Keratinocyte (primary cell): ENCODE measurements at regions not wholly inside any gene's neighbourhood (a gene's known extent, or its start where the extent isn't known, plus 50 kb on each side); places are given as distances from the start of the nearest gene placed in this dataset.

Experiments
- EZH2 ChIP-seq: IDR thresholded peaks from one replicate; pipeline ENCODE4 v1.6.1; 2012; ENCODE audit warnings: inconsistent platforms, mild to moderate bottlenecking, low read length, moderate library complexity
- TF ChIP-seq, protein P1 (sequence below), 3 experiments: IDR thresholded peaks in 1 of 3; conservative IDR thresholded peaks in 1 of 3; optimal IDR thresholded peaks in 1 of 3; 2 replicates in 2 of 3; 3 replicates in 1 of 3; pipeline versions ENCODE3 to v1.5.1; 2011; ENCODE audit warnings: low read length in 3 of 3, mild to moderate bottlenecking in 3 of 3, moderate library complexity in 2 of 3, control low read depth in 1 of 3, inconsistent platforms in 1 of 3; ENCODE audit not compliant: insufficient read depth in 2 of 3; ENCODE audit errors: extremely low read depth in 1 of 3

- TF ChIP-seq, protein P1, sequence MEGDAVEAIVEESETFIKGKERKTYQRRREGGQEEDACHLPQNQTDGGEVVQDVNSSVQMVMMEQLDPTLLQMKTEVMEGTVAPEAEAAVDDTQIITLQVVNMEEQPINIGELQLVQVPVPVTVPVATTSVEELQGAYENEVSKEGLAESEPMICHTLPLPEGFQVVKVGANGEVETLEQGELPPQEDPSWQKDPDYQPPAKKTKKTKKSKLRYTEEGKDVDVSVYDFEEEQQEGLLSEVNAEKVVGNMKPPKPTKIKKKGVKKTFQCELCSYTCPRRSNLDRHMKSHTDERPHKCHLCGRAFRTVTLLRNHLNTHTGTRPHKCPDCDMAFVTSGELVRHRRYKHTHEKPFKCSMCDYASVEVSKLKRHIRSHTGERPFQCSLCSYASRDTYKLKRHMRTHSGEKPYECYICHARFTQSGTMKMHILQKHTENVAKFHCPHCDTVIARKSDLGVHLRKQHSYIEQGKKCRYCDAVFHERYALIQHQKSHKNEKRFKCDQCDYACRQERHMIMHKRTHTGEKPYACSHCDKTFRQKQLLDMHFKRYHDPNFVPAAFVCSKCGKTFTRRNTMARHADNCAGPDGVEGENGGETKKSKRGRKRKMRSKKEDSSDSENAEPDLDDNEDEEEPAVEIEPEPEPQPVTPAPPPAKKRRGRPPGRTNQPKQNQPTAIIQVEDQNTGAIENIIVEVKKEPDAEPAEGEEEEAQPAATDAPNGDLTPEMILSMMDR (optimal IDR thresholded peaks at IDR 0.05 in 1 of 3, IDR thresholded peaks at IDR 0.05 in 1 of 3, conservative IDR thresholded peaks at IDR 0.05 in 1 of 3; ENCODE audit: extremely low read depth in 1 of 3, insufficient read depth in 2 of 3, low read length in 3 of 3), result no peak
- no peak for TF ChIP-seq EZH2
These were observed 99.2 kb downstream of the GPR174 start for GRCh38 chrX:79243691-79244090.
